HG03103 (cell line): ENCODE measurements at regions not wholly inside any gene's neighbourhood (a gene's known extent, or its start where the extent isn't known, plus 50 kb on each side); places are given as distances from the start of the nearest gene placed in this dataset.
"Not testable (repeated sequence)": the region's sequence is repeated elsewhere in the genome, so short reads cannot be mapped to it uniquely, and the experiment has no call there.

Experiments
- ATAC-seq: cut with Tn5 transposase; IDR thresholded peaks from one replicate; pipeline ENCODE4 v1.9.1; 2021; ENCODE audit warnings: low read depth; ENCODE audit not compliant: unreplicated experiment

DNA sequence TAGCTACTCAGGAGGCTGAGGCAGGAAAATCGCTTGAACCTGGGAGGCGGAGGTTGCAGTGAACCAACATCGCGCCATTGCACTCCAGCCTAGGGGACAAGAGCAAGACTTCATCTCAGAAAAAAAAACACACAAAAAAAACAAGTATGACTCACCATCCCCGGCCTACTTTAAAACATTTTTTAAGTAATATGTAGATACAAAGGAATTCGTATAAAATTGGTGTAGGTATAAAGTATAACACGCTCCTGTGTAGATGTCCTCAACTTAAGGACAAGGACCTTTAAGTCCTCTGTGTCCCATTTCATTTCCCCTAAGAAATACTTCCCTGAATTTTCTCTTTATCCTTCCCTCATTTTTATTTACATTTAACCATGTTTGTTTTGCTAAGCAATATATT is 73.4 kb upstream of the PKN2 start:
- ATAC-seq = no peak

DNA sequence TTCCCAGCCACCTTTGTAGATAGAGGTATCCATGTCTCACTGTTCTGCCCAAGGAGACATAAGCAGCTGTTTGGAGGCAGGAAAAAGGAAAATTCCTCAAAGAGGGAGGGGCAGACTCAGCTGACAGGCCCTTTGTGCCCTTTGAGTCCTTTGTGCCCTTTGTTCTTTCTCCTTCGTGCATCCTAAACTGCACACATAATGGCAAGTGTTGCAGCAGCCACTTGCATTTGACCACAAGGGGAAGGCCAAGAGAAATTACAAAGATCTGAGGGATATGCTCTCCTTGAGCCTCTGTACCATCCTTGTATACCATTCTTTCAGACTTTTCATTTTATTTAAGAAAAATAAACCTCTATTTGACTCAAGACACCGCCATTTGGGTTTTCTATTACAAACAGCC is 71.8 kb upstream of the PKN2 start:
- ATAC-seq = no peak

DNA sequence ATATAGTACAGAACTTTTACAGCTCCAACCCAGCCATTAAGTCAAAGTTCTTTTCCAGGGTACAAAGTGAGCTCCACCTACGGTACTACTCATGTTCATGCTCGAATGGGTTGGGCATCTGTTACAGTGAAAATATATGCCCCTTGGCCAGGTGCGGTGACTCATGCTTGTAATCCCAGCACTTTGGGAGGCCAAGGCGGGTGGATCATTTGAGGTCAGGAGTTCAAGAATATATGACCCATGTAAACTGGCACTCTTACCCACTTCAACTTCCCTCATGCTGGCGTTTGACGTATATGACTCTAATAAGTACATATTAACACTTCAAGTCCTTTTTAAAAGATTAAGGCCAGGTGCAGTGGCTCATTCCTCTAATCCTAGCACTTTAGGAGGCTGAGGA is 71.3 kb upstream of the PKN2 start:
- no peak for ATAC-seq

DNA sequence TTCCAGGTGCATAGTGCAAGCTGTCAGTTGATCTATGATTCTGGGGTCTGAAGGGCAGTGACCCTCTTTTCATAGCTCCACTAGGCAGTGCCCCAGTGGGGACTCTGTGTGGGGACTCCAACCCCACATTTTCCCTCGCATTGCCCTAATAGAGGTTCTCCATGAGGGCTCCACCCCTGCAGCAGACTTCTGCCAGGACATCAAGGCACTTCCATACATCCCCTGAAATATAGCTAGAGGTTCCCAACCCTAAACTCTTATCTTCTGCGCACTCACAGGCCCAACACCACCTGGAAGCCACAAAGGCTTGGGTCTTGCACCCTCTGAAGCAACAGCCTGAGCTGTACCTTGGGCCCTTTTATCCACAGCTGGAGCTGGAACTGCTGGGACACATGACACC is 65.7 kb upstream of the PKN2 start:
- no peak for ATAC-seq

DNA sequence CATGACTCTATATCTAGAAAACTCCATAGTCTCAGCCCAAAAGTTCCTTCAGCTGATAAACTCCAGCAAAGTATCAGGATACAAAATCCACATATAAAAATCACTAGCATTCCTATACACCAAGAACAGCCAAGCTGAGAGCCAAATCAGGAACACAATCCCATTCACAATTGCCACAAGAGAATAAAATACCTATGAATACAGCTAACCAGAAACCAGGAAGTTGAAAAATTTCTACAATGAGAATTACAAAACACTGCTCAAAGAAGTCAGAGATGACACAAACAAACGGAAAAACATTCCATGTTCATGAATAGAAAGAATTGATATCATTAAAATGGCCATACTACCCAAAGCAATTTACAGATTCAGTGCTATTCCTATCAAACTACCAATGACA is 61.0 kb upstream of the PKN2 start:
- ATAC-seq = not testable (repeated sequence)
